ENCODE measurements at regions not wholly inside any gene's neighbourhood (a gene's known extent, or its start where the extent isn't known, plus 50 kb on each side); places are given as distances from the start of the nearest gene placed in this dataset.

DNA sequence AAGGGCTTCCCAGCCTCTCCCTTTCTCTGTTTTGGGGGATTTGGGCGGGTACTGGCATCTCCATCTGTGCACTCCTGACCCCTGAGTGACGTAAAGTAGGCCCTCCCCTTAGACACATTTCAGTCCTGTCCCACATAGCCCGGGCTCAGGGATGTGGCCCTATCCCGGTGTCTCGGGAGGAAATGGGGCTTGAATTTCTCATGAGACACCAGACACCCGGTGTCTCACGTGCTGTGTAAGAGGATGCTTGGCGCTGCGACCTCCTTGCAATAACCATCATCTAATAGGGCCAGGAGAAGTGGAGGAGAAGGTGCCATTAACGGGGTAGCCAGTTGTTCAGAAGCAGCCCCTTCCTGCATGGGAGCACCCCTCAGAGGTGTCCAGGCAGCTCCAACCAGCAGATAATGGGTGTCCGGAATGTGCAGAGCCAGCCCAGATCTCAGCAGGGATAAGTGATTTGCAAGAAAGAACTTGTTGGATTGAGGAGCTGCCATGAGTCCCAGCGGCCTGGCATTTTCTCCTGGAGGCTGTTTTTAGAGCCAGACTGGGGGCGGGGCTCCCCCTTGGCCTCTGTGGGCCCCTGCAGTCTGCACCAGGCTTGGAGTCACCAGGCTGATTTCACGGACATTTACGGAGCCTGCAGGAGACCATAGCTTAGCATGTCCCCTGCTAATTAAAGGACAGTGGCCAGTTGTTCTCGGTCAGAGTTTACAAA, 372.0 kb downstream of the PREX1 start:
- TF ChIP-seq CTCF (IDR thresholded peaks at IDR 0.05): no peak
- TF ChIP-seq POLR2A (IDR thresholded peaks at IDR 0.05): no peak
